Bronchial epithelial cell (primary cell): ENCODE measurements at regions not wholly inside any gene's neighbourhood (a gene's known extent, or its start where the extent isn't known, plus 50 kb on each side); places are given as distances from the start of the nearest gene placed in this dataset.

Source experiments
- DNase-seq: peaks from one replicate; pipeline ENCODE4 v3.0.0-alpha.2; 2010; ENCODE audit warnings: low read depth
- FAIRE-seq: peaks from 2 replicates; lab custom pipeline; 2011; peaks lifted over from hg19 to GRCh38; lab: Jason Lieb, UNC
- H3K27me3 ChIP-seq: 2 replicates; pipeline ENCODE4 v1.5.1; 2011; ENCODE audit warnings: low read length; ENCODE audit not compliant: control insufficient read depth, insufficient read depth
- H3K36me3 ChIP-seq: 2 replicates; pipeline ENCODE4 v1.5.1; 2011; ENCODE audit warnings: low read length; ENCODE audit not compliant: control insufficient read depth, insufficient read depth
- H3K4me3 ChIP-seq: 2 replicates; pipeline ENCODE4 v1.5.1; 2011; ENCODE audit warnings: mild to moderate bottlenecking, low read depth, low read length, control low read depth
- CTCF ChIP-seq: IDR thresholded peaks from 2 replicates; pipeline ENCODE4 v1.5.1; 2011; ENCODE audit warnings: mild to moderate bottlenecking, moderate library complexity, low read length, control low read depth, inconsistent platforms; ENCODE audit not compliant: insufficient read depth, severe bottlenecking

DNA sequence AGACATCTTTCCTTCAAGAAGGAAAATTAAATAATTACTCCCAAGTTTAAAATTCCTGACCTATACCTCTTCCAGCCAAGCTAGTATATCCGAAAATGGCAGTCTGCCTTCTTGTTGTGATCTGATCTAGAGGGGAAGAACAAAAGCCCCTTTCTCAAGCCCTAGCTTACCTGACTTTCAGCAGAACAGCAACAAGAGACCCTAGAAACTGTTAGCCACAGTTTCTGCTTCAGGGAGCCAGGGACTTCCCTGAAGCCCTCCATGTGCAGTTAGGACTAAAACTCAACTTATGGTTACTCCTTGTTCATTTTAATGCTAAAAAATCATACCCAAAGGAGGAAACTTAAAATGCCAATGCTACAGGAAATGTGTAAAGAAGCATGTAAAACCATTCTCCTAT is 366.7 kb upstream of the CTNND2 start:
- no peak overlapping the region for H3K4me3 ChIP-seq
- FAIRE-seq (no peak), DNase-seq (no peak)
- no peaks in the 10 kb centered on the region for H3K36me3 ChIP-seq
- H3K27me3 ChIP-seq, result no peaks in the 10 kb centered on the region
- no peak for TF ChIP-seq CTCF

DNA sequence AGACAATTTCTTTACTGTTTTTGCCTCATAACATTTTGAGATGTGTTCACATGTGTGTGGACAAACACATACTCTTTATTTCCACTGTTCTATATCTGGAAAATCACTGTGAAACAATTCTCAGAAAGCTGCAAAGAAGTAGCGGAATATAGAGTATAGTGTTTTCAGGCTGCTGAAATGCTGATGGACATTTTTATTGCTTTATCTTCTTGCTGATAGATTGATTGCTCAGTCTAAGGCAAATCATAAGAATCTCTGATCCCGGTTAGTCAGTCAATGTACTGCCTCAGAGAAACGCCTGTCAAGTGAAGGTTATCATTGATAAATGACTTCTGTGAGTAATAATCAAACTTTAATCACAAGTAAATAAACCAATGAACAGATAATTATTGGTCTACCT is 364.9 kb upstream of the CTNND2 start:
- FAIRE-seq (no peak), DNase-seq (no peak)
- H3K36me3 ChIP-seq, result no peaks in the 10 kb centered on the region
- no peak for TF ChIP-seq CTCF
- H3K4me3 ChIP-seq, result no peak overlapping the region
- H3K27me3 ChIP-seq, result no peaks in the 10 kb centered on the region

DNA sequence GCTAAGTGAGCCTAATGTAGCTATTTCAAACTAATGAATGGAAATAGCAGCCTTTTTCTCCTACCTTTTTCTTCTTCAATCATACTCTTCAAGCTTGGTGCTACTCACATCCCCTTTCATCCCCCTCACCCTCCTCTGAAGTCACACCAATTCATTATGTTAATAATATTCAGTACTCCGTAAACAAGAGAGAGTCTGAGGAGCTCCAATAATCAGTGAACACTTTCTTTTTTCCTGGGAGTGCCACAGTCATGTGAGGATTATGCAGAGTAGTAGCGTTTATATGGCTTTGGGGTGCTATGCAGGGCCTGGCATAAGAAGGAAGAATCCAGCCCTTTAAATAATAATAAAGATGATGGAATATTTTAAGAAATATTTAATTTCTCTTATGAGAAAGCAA is 354.3 kb upstream of the CTNND2 start:
- FAIRE-seq (no peak), DNase-seq (no peak)
- no peaks in the 10 kb centered on the region for H3K27me3 ChIP-seq
- H3K4me3 ChIP-seq, result no peak overlapping the region
- H3K36me3 ChIP-seq, result no peaks in the 10 kb centered on the region
- no peak for TF ChIP-seq CTCF

DNA sequence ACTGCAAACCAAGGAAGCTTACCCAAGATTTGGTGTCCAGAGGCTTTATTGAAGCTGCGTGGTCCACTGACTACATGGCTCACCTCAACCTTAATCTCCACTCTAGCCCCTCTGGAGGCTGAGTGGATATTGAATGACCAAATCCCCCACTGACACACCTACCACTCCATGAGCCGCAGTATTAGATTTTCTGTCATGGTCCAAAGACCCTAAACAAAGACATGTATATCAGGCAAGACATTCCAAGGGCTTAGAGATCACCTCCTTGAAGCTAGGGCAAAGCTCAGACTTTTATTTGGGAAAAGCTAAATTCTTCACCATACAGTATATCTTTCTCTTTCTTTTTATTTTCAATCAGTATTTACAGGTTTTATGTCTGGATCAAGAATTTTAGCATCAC is 346.2 kb upstream of the CTNND2 start:
- Histone ChIP-seq H3K4me3 (no peak overlapping the region), H3K27me3 (no peaks in the 10 kb centered on the region), H3K36me3 (no peaks in the 10 kb centered on the region)
- no peak for TF ChIP-seq CTCF
- FAIRE-seq (no peak), DNase-seq (no peak)

DNA sequence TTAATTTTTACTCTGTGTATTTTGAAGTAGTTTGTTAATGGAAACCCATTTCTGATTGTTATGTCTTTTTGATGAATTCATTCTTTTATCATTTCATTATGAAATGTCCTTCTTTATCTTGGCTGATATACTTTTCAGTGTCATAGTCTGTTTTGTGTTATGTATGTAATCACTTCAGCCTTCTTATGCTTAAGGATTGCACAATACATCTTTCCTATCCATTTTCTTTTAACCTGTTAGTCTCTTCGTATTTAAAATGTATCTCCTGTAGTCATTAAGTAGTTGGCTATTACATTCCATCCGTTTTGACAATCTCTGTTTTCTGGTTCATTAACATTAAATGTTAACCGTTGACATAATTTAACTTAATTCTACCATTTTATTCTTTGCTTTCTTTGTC is 344.6 kb upstream of the CTNND2 start:
- TF ChIP-seq CTCF, result no peak
- no peaks in the 10 kb centered on the region for H3K27me3 ChIP-seq
- FAIRE-seq (no peak), DNase-seq (no peak)
- H3K36me3 ChIP-seq, result no peaks in the 10 kb centered on the region
- no peak overlapping the region for H3K4me3 ChIP-seq

GRCh38 chr5:12246036-12246435 is 341.8 kb upstream of the CTNND2 start:
- no peak for DNase-seq
- no peak for FAIRE-seq

More at GRCh38 chr5:12246036-12246435, 341.8 kb upstream of the CTNND2 start:
- Histone ChIP-seq H3K4me3 (no peak overlapping the region), H3K36me3 (no peaks in the 10 kb centered on the region), H3K27me3 (no peaks in the 10 kb centered on the region)
- no peak for TF ChIP-seq CTCF
